ENCODE measurements at regions not wholly inside any gene's neighbourhood (a gene's known extent, or its start where the extent isn't known, plus 50 kb on each side); places are given as distances from the start of the nearest gene placed in this dataset.
"Not testable (repeated sequence)": the region's sequence is repeated elsewhere in the genome, so short reads cannot be mapped to it uniquely, and the experiment has no call there.

DNA sequence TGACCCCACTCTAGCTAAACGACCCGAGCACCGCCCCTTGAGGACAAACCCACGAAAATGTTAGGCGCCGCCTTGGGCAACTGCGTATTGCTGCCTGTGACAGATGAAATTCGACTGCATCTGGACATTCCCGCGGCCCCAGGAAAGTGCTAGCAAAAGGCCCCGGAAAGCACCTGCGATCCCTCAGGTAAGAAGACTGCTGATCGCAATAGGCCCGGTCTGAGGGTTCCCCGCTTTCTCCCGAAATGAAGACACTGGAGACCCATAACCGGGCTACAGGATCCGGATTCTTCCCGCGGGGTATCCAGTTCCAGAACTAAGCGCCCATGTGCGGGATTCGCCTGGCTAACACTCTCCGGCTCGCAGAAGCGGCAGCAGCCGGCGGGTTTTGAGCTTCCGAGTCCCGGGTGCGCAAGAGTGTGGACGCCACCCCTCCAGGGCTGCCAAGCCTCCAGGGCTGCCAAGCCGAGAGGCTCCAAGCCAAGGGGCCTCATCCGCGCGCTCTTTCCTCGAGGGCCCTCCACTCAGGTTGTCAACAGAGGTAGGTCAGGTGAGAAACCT, 157.9 kb upstream of the NBPF11 start:
- DNase-seq = no peak

GRCh38 chr1:148308832-148309458, 156.9 kb upstream of the NBPF11 start:
- no peak for DNase-seq

DNA sequence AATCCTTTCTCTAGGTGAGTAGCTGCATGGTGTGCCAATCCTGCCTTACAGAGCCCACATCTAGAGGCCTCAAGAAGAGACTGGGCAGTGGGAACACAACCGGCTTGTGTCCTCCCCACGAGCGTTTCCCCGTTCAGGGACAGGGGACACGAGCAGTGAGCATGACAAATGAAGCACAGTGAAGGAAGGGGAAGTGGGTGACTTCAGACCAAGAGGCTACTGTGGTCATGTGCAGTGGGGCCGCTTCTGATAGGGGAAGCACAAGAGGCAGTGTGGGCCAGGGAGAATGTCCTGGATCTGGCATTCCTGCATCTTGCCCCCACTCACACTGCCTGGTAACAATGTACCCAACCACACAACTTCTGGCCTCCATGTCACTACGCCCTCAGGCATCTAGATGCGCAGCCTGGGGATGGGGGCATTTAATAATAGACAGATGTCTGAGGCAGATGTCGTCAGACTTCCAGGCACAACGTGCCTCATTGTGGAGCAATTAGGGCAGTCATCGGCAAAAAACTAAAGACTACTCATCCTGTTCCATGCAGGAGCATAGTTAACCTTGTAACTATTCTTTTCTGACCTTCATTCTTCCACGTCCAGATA, 155.6 kb upstream of the NBPF11 start:
- DNase-seq = peak; percentile 74

- peak; percentile 44 for DNase-seq
Observed at GRCh38 chr1:148304935-148305334, 152.9 kb upstream of the NBPF11 start.

DNA sequence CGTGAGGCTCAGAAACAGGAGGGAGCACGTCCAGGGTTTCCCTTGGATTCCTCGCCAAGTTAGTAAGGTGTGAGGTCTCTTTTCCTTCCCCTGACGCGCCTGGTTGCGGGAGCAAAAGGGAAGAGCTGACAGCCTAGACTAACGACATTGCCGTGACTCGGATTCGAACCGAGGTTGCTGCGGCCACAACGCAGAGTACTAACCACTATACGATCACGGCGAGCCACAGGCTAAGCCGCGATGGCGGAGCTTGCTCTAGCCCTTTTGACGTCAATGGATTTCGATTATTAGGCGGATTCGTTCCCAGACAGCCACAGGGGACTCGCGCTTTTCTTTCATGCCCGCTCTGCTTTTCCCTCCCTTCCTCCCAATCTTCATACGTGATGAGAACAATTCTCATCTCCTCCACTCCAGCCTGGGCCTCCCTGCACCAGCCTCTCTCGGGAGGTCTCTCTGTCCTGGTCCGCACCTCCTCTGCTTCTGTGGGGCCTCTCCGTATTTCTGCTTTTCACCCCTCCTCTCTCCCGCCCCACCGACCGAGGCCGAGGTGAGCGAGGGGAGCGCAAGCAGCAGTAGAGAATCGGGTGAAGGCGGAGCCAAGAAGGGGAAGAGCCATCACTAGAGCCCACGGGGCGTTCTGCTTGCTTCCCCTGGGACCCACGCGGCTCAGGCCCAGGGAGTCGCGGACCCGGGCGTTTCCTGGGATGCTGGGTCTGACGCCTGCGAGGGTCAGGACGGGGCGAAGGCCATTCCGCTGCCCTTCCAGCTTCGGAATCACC, 150.7 kb upstream of the NBPF11 start:
- not testable (repeated sequence) for DNase-seq

DNA sequence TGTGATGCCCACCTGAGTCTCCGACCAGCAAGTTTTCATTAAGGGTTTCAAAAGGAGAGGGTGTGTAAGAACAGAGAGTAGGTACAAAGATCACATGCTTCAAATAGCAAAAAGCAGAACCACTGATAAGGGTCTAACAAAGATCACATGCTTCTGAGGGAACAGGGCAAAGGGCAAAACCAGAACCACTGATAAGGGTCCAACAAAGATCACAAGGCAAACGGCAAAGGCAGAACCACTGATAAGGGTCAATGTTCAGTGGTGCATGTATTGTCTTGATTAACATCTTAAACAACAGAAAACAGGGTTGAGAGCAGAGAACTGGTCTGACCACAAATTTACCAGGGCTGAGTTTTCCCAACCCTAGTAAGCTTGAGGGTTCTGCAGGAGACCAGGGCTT, 145.8 kb upstream of the NBPF11 start:
- DNase-seq = not testable (repeated sequence)

DNA sequence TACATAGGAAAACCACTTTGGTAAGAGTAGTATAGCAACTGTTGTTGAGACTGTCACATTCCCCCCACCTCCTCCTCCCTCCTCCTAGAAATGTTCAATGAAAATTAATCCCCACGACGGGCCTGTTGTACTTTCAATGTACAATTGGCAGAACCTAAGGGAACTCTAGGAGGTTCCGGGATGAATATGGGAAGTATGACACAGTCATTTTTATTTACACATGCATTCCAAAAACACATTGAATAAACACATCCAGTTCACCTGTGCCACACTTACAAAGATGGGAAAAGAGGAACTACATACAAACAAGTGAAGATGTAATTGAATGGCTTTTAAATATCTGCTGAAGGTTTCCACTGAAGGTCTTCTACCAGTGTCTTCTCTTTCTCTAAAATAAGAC, 144.4 kb upstream of the NBPF11 start:
- DNase-seq = no peak

DNA sequence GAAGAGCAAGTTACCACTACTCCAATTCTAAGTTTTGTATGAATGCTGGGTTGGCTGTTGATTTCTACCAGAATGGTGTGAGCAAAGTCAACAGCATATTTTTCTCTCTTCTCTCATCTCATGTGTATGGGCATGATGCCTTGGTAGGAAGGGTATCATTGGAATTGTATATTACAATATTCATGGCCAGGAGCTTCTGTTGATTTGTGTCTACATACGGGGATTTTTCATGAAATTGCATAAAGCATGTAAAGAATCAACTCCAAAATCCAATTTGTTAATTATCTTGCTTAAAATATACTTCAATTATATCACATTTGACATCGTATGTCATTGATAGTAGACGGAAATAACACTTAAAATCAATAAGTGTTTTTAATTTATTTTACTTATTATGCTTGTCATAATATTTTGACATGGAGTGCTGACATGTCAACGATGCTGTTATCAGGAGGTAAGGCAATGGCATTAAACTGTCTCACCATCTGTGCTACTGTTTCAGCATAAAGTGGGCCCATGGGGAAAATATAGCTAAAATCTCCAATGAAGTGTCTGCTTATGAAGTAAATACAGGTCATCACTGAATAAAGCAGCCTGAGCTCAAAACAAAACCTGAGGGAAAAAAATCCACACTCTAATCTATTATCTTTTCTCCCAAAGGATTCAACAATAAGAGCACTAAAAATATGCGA, 142.2 kb upstream of the NBPF11 start:
- DNase-seq = no peak

DNA sequence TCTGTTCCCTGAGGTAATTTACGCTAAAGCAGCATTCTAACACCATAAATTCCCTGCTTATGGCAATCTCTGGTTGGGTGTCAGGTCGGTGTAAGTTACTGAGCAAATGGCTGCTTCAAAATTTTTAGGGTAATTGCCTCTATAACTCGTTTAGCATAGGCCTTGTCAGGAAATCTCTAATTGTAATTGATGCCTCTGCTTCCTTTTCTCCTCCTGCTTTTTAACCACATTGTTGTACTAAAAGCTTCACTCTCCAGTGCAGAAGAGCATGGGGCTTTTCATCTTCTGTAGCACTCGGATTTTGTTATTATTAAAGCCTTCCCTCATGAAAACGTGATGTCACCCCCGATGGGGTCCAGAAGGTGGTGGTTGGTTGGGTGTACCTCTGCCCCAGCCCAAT, 141.6 kb upstream of the NBPF11 start:
- DNase-seq = no peak

DNA sequence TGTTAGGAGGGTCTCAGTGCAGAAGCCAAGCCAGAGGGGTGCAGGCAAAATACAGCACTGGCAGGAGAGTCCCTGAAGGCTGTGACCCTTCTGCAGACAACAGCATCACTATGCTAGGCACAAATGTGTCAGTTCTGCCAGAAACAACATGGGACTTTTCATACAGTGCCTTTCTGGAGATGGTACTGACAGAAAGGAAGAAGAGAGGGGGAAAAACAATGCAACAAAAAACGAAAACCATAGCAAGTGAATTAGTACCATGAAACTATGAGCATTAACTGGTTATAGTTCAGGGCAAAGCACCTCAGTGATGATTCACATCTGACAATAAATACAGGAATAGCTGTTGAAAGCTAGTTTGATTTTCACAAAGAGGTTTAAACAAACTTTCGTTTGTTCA, 140.8 kb upstream of the NBPF11 start:
- DNase-seq = no peak

DNA sequence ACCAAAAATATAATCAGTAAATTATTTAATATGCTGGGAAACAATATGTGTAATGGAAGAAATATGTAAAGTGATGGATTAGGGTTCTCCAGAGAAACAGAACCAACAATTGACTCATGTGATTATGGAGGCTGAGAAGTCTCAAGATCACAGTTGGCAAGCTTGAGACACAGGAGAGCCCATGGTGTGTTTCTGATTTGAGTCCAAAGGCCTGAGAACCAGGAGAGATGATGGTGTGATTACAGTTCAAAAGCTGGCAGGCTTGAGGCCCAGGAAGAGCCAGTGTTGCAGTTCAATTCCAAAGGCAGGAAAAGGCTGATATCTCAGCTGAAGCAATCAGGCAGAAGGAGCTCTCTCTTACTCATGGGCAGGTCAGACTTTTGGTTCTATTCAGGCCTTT, 138.8 kb upstream of the NBPF11 start:
- no peak for DNase-seq

DNA sequence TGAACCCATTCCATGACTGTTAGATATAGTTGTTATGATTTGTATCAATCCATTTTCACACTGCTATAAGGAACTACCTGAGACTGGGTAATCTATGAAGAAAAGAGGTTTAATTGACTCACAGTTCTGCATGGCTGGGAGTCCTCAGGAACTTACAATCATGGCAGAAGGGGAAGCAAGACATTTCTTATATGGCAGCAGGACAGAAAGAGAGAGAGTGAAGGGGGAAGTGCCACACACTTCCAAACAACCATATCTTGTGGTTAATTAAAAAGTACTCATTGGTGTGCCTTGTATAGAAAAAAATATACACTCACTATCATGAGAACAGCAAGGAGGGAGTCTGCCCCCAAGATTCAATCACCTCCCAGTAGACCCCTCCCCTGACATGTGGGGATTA, 137.6 kb upstream of the NBPF11 start:
- peak; percentile 65 for DNase-seq

GRCh38 chr1:148285946-148286345, 133.9 kb upstream of the NBPF11 start:
- DNase-seq = peak; percentile 5

DNA sequence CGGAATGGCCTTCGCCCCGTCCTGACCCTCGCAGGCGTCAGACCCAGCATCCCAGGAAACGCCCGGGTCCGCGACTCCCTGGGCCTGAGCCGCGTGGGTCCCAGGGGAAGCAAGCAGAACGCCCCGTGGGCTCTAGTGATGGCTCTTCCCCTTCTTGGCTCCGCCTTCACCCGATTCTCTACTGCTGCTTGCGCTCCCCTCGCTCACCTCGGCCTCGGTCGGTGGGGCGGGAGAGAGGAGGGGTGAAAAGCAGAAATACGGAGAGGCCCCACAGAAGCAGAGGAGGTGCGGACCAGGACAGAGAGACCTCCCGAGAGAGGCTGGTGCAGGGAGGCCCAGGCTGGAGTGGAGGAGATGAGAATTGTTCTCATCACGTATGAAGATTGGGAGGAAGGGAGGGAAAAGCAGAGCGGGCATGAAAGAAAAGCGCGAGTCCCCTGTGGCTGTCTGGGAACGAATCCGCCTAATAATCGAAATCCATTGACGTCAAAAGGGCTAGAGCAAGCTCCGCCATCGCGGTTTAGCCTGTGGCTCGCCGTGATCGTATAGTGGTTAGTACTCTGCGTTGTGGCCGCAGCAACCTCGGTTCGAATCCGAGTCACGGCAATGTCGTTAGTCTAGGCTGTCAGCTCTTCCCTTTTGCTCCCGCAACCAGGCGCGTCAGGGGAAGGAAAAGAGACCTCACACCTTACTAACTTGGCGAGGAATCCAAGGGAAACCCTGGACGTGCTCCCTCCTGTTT, 128.9 kb upstream of the NBPF11 start:
- DNase-seq = not testable (repeated sequence)

- peak; percentile 29 for DNase-seq
Observed at GRCh38 chr1:148279002-148279542, 127.0 kb upstream of the NBPF11 start.

DNA sequence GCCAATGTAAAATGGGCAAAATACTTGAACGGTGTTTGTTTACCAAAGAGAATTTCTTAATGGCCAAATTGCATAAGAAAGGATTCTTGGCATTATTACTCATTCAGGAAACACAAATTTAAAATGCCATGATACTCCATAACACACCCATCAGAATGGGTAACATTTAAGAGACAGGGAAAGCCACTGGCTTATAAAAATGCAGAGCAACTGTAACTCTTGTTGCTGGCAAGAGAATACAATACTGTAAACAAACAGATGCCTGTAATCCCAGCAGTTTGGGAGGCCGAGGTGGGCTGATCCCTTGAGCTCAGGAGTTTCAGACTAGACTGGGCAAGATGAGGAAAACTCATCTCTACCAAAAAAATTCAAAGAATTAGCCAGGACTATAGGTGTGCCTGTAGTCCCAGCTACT, 125.8 kb upstream of the NBPF11 start:
- not testable (repeated sequence) for DNase-seq

DNA sequence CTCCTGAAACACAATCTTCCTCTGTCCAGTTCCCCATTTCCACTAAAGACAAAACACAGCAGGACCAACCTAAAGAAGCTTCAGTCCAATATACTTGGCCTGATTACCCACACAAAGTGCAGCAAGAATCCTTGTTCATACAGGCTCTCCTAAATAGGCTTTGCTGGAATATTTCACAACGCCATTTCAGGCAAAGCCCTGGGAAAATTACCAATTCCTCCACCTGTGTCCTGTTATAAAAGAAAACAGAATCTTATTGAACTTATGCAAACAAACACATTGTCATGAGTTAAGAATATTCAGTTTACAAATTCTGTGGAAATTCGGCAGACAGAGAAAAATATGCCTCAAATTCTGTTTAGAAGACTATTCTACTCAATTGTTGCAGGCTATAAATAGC, 115.0 kb upstream of the NBPF11 start:
- DNase-seq = not testable (repeated sequence)

- DNase-seq = no peak
Observed at GRCh38 chr1:148264374-148265276, 112.5 kb upstream of the NBPF11 start.

GRCh38 chr1:148263906-148264255, 111.8 kb upstream of the NBPF11 start:
- no peak for DNase-seq

DNA sequence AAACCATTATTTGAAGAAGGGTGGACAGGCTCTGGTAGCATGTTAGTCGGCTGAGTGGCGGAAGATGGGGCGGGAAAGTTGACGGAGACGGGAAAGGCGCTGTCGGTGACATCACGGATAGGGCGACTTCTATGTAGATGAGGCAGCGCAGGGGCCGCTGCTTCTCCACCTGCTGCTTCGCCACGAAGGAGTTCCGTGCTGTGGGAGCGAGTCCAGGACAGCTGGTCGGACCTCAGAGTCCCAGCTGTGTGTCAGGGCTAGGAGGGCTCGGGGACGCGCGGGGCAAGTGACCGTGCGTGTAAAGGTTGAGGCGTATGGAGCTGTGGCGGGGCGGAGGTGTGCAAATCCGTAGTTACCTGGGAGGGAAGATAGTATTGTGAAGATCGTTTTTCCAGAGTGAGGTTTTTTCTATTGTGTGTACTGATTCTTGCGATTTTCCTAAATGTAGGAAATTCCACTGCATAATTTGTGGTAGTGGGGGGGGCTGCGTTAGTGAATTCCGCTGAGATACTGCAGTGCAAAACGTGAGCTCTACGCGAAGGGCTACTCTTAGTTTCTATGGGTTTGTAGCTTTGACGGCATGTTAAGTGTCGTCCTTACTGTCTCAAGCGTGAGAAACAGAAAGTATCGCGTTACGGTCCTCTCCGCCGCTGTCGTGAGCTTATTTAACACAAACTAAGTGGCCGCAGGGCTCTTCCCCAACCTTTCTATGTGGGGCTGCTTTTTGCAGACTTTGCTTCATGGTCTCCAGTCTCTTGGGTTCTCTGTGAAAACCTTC, 111.2 kb upstream of the NBPF11 start:
- DNase-seq = peak; percentile 41

Measured in MV-4-11 (cell line).